ENCODE measurements at regions not wholly inside any gene's neighbourhood (a gene's known extent, or its start where the extent isn't known, plus 50 kb on each side); places are given as distances from the start of the nearest gene placed in this dataset.

GRCh38 chr16:76984196-76984595 is 206.8 kb upstream of the MON1B start:
- TF ChIP-seq CTCF (conservative IDR thresholded peaks at IDR 0.05; ENCODE audit: low read length) (no peak), EZH2phosphoT487 (IDR thresholded peaks at IDR 0.05; ENCODE audit: borderline replicate concordance) (no peak)
